Activated naive CD4-positive, alpha-beta T cell (primary cell): ENCODE measurements at regions not wholly inside any gene's neighbourhood (a gene's known extent, or its start where the extent isn't known, plus 50 kb on each side); places are given as distances from the start of the nearest gene placed in this dataset.

Experiments
- DNase-seq, 4 experiments: peaks; one replicate each; lab custom pipeline; 2025; lab: John Stamatoyannopoulos, UW

DNA sequence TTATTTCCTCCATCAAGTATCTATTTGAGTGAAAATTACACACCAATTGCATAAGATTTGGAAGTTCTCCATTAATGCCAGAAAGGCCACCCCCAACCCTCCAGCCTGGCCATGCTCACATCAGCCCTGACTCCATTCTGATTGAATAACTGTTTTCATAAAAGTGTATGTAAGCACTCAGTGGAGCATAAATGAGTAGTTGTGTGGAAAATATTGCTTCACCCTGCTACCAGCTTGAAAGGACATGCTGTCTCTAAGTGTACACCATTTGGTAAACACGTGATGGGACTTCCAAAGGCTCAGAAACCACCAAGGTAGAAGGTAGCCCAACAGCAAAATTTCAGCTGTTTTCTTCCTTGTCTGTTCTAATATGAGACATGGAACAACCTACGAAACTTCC, 393.8 kb downstream of the ZNF385D start:
- DNase-seq: no peak

DNA sequence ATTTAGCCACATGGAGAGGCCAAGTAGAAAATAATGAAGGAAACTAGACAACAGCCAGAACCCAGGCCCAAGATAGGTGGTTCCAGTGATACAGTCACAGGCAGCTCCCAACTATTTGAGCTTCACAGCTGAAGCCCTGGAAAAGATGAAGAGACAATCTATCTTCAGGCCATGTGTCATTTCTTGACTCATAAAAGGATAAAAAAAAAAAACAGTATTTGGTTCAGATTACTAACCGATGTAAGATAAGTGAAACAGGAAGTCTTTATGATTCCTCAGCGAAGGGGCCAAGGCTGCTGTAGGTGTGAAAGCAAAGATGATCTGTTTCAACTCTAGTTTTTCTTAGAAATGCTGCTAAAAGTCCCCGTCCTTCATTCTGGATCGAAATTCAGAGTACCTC, 394.6 kb downstream of the ZNF385D start:
- DNase-seq: no peak

DNA sequence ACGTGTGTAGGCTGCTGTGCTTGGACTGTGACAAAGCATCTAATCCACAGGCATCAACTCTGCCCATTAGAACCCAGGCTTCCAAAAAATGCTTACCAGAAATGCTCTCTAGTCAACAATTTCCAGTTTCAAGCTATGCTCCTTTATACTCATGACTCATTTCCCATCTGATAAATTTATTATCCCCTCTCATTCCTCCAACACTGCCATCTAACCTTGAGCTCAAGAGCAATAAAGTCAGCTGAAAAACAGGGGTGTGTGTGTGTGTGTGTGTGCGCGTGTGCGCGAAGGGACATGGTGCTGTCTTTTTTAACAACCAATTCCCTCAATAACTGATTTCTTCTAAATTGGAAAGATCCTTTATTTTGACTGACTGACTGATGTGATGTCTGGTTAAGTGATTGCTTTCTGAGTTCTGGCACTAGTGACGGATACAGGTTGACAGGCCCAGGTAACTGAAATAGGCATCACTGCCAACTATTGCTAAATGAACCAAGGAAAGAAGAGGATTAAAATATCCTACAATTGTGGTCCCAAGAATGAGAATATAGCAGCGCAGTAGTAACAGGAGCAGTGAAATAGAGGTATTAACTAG, 405.5 kb downstream of the ZNF385D start:
- no peak for DNase-seq

DNA sequence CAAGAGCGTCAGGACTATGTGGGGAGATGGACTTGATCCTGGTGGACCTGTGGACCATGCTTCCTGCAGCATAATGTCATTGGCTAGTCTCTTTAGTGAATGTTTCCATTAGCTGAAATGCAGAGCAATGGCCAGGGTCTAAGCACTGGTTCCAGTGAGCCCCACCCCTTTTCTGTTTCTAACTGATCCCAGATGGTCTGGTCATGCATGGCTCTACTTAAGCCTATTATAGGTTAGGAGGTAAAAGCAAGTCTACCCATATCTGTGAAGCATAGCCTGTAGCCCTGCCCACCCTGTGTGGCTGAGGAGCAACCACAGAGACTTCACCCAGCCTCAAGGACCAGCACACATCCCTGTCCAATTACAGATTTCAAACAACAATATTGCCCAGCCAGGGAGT, 419.2 kb downstream of the ZNF385D start:
- no peak for DNase-seq

DNA sequence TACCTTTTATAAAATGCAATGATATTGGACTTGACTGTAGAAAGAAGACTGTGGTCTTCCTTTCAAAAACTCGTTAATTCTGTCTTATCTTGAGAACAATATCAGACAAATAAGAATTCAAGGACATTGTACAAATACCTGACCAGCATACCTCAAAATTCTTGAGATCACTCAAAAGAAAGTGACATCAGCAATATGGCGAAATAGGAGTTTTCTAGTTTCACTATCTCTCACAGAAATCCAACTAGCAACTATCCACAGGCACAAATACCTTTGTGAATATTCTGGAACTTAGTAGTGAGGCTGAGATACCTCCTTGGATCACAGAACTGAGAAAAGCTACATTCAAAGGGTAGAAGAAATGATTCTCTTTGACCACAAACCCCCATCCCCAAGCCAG, 419.7 kb downstream of the ZNF385D start:
- no peak for DNase-seq

DNA sequence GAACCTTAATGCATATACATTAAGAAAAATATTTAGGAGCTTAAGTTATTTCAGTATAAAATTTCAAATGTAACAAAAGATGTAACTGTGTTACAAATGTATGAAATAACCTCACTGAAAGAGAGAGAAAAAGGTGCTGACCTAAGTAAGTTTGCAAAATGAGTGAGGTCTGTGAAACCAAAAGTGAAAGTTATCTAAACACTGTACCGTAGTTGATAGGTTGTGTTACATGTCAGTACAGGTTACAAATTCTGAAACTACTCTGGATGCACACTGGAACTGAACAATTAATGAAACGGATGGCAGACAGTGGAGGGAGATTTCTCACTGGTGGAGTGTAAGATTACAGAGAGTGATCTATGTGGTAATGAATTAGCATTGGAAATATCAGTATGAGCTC, 420.7 kb downstream of the ZNF385D start:
- no peak for DNase-seq

DNA sequence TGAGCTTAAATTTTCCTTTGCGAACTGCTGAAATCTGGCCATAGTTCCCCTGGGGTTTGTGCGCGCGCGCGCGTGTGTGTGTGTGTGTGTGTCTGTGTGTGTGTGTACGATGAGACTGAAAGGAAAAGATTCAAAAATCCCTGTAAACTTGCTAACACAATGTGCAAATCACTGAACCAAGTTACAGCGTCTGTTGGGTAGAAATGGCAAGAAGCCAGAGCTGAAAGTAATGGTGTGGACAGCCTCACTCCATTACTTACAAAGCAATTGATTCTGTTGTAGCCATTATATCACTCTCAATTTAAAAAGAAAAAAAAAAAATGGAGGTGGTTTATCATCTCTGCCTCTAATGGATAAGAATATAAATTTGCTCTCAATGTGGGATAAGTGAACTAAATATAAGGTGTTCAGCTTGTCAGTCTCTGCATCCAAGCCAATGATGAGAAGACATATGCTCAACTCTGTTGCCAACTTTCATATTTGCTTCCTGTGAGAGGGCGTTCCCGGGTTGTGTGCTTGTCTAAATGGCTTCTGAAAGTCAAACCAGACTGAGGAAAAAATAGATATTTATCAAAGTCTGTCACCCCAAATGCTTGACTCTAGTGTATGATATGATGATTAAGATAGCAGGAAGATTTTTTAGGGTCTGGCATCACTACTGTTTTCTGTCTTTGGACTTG, 422.2 kb downstream of the ZNF385D start:
- DNase-seq: no peak

DNA sequence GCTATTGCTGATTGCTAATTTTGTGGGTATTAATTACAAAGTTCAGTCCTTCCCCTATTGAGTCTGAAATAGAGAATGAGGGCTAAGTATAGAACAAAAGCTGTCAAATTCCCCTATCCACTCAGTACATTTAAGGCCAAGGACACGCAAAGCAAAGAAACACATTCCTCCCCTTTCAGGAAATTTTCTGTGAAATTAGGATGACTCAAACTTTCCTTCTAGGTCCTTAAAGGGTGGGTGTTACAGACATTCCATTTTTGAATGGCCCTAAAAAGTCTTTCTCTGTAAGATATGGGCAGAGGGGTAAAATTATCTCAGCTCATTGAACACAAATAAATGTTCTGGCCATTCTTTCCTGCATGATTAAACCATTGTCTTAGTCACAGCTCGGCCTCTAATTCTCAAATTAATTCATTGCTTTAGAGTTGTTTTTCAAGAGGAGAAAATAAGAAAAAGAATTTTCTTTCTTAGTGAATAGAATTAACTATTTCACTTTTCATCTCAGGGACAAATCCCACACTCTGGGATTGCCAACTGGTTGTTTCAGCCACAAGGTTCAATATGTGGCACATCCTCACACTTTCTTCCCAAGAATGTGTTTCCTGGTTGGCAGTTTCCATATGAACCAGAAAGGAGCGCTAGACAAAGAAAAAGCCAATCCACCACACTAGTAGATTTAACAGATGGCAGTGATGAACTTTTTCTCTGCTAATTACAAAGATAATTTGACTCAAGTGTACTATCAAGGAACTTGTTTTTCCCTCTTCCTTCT, 424.1 kb downstream of the ZNF385D start:
- DNase-seq: no peak

DNA sequence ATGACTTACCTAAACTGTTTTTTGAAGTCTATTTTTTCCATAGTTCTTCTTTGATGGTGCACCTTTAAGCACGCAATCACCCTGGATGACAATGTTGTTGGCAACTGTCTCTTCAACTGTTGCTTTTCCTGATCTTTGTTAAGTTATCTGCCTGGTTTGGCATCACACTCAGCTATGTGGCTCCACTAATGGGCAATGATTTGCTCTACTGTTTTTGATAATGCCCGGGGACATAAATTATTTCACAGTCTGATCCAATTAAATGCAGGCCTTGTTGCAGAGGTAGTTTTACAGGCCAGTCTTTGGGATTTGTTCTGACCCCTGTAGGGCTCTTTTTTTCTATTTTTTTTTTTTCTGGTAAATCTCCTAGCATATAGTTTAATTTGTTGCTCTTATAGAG, 436.3 kb downstream of the ZNF385D start:
- no peak for DNase-seq

DNA sequence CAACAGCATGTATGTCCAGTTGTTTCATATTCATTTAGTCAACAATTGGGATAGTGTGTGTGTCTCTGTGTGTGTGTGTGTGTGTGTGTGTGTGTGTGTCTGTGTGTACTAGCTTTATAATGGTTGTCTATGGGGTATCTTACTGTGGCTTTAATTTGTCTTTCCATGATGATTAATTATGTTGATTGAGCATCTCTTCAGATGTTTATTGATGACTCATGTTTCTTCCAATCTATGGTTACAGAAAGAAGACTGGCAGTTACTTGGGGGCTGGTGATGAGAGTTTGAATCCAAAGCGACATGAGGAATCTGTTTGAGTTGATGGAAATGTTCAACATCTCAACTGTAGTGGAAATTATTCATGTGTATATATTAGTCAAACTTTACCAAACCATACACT, 440.1 kb downstream of the ZNF385D start:
- no peak for DNase-seq

DNA sequence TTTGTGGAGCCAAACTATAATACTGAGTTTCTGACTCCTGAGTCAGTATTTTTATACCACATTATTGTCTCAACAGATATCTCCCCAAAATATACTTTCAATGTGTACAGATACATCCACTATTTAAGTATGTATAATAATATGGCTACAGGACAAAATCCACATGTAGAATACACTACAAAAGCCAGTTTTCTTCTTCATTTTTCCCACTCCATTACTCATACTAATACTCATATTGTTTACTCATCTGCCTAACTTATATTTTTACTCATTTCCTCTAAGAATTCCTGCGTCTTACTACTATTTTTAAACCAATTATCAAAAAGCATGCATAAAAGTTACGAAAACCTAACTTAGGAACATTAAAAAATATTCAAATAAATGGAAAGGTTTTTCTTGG, 440.8 kb downstream of the ZNF385D start:
- no peak for DNase-seq

DNA sequence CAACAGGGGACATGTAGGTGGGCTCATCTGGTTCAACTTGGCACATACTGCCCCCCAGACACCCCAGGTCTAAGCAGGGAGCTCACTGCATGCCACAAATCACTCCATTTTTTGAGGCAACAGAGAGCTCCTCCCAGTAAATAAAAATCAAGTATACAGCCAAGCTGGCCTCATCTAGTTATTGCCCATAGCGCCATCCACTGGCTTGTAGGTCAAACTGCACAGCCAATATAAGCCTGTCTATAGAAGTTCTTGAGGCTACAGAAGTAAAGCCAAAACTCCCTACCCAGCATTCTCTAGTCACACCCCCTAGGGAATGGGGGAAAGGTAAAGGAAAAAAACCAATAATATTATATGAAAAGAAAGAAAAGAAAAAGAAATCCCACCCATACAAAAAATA, 453.7 kb downstream of the ZNF385D start:
- DNase-seq: no peak

DNA sequence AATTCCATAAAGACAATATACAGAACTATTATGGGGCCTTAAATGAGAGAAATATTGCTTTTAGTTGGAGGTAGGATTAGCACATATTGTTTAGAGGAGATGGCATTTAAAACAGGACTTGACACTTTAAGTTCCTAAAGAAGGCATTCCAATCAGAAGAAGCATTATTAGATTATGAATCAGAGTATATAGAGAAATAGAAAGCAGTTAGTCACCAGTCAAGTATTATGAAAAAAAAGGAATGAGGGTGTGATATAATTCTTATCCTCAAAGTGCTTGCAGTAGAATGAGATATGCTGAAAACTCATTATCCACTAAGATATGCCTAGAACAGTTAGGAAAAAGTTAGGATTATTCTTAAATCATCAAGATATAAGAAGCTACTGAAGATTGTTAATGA, 456.2 kb downstream of the ZNF385D start:
- no peak for DNase-seq

DNA sequence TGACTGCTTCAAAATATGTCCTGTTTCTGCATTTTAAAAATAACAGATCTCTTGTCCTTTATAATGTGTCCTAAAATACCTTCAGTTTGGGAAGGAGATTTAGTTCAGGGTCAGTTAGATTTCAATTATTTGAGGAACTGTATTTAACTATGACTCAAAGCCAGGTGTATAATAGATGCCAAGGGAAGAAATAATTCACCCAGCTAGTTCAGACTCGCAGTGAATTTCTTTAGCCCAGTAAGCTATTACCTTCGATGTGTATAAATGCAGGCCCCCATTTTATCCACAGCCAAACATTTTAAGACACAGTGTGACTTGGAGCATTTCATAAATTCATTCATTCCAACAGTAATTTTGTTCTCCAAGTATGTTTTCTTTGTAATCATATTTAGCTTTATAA, 458.0 kb downstream of the ZNF385D start:
- no peak for DNase-seq

DNA sequence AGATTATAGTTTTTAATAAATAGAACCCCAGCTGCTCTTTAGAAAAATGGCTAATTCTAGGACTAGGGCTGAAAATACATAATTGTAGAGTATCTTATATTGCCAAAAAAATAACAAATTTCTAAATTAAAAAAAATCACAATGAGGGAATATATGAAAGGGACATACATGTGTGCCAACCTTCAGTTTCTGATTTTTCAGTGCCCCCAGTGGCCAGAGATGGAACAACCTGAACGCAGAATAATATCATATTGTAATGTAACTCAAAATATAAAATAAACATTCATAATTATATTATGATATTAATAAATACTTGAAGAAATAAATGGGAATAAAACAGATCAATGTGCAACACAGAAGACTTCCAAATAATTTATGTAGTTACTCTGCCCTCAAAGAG, 460.5 kb downstream of the ZNF385D start:
- no peak for DNase-seq

DNA sequence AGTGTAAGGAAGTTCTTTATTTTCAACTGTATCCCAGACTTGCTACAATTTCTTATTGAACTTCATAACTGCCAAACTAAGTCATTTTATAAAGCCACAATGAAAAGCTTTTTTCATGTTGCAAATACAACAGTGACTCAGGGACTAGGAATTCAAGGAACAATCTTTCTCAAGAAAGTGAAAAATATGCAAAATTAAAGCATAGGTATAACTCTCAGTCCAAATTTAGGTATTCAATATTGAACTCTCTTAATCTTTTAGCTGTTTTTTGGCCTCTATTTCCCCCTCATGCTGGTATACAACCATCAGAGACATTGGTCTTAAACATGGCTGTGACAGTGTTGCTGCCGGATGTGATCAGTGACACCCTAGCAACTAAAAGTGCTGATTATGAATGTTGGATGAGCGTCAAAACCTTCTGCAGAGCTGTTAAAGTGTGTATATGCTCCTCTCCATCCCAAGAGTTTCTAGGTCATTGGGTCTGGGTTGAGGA, 476.9 kb downstream of the ZNF385D start:
- DNase-seq: no peak

DNA sequence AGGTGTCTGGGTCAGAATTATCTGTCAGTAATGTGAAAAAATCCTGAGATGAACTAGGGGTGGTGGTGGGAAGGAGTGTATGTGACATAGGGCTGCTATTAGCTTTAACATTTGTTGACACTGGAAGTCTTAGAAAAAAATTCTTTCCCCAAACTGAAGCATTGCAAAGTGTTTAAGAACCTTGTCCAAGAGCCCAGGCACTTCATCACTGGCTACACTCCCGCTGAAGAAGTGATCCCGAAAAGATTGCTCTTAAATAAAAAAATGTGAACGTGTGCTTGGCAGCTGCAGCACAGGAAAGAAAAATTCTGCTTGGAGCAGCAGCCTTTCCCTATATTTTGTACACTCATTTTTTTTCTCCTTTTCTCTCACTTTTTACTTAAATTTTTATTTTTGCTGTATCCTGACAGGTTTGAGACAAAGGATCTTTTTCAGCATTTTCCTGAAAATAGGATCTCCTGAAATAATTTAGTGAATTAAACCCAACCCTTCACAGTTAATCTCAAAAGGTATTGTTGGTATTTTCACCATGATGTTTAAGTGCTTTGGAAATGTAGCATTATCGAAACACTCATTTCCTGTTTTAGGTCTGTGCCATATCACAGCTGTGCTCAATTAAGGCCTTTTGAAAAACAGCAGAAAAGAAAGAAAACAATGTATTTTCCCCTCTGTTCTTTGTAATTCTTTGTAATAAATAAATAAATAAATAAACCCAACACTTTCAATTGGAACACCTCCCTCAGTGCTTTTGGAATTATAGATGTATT, 477.6 kb downstream of the ZNF385D start:
- no peak for DNase-seq

DNA sequence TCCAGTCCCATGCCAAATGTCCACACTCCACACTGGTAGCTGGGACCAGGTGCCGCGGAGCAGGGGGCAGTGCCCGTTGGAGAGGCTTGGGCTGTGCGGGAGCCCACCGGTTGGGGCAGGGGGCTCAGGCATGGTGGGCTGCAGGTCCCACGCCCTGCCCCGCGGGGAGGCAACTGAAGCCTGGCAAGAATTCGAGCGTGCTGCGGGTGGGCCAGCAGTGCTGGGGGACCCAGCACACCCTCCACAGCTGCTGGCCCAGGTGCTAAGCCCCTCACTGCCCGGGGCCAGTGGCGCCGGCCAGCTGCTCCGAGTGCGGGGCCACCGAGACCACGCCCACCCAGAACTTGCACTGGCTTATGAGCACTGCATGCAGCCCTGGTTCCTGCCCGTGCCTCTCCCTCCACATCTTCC, 479.4 kb downstream of the ZNF385D start:
- DNase-seq: no peak

DNA sequence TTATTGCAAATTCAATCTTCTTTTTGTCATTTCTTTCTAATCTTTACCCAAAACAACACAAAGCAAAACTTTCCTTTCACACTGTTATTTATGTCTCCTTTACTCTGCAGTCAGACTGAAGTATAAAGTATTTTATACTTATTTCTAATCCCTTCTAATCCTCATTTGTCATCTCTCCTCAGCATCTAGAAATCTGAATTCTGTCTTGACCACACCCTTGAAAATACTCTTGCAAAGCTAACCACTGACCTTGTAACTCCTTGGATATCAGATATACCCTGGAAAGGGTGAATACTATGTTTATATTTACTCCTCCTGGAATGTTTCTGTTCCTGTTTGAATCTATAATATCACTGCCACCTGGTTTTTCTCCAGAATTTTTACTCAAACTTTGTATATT, 481.1 kb downstream of the ZNF385D start:
- no peak for DNase-seq

DNA sequence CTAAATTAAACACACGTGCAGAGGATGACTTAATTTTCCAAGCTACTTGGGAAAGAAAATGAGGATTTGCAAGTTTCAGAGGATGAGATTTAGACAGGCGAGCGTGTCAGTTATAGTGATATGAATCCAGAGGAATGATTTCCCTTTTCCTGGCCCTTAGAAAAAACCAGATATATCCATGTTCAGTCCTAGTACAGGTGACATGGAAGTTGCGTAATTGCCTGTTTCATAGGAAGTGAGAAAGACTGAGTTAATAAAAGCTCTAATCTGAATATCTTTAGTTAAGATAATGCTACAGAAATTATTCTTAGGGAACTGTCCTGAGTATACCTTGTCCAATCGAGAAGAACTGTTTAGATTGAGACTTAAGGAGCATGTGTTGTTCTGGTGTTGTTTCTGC, 490.5 kb downstream of the ZNF385D start:
- no peak for DNase-seq

DNA sequence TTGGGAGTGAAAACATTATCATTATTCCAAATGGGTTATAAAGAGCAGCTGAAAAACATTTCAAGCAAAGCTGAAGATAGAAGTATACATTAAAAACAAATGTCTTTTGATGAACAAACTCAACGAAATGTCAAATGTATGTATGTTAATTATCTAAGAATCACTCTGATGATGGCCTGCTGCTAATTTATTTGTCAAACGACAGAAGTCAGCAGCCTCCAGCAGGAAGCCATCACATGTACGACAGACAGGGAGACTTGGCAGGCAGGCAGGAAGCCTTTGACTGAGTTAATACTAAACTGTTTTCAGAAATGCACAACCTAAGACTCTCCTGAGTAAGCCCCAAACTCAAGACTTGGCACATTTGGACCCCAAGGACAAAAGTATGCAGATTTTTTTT, 491.1 kb downstream of the ZNF385D start:
- DNase-seq: no peak

DNA sequence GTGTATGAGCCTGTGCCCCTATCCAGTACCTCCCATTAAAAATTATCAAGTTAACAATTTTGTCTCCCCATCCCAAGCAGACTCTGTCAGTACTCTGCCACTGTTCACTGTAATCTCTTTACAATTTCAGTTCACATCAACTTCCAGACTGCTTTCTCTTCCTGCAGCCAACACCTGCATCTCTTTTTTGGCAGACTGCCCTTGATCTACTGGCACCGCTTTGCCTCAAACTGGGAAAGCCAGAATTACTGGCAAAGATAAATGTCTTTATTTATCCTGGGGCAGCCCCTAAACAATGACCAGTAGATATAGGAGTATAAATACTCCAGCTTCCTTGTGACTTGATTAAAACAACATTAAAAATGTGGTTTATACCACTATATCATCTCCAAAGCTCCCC, 494.1 kb downstream of the ZNF385D start:
- no peak for DNase-seq

DNA sequence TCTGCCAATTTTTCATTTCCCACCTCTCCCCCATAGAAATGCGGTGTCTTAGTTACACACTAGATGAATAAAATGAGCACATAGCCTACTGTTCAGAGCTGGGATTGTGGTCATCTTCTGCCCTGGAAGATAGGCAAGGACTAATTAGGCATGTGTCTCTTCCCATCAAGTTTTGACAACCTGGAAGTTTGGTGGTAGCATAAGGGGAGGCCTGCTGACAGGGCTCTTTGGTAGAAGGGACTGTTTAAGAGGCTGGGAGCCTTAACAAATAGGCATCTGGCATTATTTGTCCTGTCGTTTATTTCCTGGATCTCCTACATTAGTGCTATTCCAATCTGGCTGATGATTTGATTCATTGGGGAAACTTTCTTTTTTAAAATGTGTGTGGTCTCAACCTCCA, 512.3 kb downstream of the ZNF385D start:
- DNase-seq: no peak
